ES-I3 (cell line): ENCODE measurements at regions not wholly inside any gene's neighbourhood (a gene's known extent, or its start where the extent isn't known, plus 50 kb on each side); places are given as distances from the start of the nearest gene placed in this dataset.
"Not testable (repeated sequence)": the region's sequence is repeated elsewhere in the genome, so short reads cannot be mapped to it uniquely, and the experiment has no call there.

Source experiments
- H3K36me3 ChIP-seq: 2 replicates; pipeline ENCODE4 v1.6.1; 2013; ENCODE audit warnings: mild to moderate bottlenecking, low read length, control low read depth, moderate library complexity; ENCODE audit not compliant: insufficient read depth
- H3K4me1 ChIP-seq: 2 replicates; pipeline ENCODE4 v1.6.1; 2013; ENCODE audit warnings: mild to moderate bottlenecking, control low read depth, low read length; ENCODE audit not compliant: insufficient read depth
- H3K9ac ChIP-seq: 2 replicates; pipeline ENCODE4 v1.6.1; 2013; ENCODE audit warnings: low read depth, mild to moderate bottlenecking, low read length, moderate library complexity
- H3K9me3 ChIP-seq: 2 replicates; pipeline ENCODE4 v1.6.1; 2013; ENCODE audit warnings: mild to moderate bottlenecking, low read length, moderate library complexity; ENCODE audit not compliant: control insufficient read depth, insufficient read depth

GRCh38 chr5:17081142-17081541 lies 136.3 kb upstream of the BASP1 start:
- Histone ChIP-seq H3K36me3 (no peaks in the 10 kb centered on the region), H3K9ac (no peak overlapping the region), H3K4me1 (no peaks in the 10 kb centered on the region), H3K9me3 (no peaks in the 10 kb centered on the region)

GRCh38 chr5:17083276-17083675 lies 134.2 kb upstream of the BASP1 start:
- not testable (repeated sequence) for H3K36me3 ChIP-seq, H3K9me3 ChIP-seq, H3K4me1 ChIP-seq, H3K9ac ChIP-seq

GRCh38 chr5:17087035-17087434 lies 130.4 kb upstream of the BASP1 start:
- Histone ChIP-seq H3K4me1 (peaks cover 5% of the 10 kb centered on the region; the same call in 1 of the 2 replicates), H3K9ac (no peak overlapping the region), H3K36me3 (no peaks in the 10 kb centered on the region)

GRCh38 chr5:17088051-17088450 lies 129.4 kb upstream of the BASP1 start:
- Histone ChIP-seq H3K4me1 (peaks cover 5% of the 10 kb centered on the region; the same call in 1 of the 2 replicates), H3K9me3 (no peaks in the 10 kb centered on the region), H3K36me3 (no peaks in the 10 kb centered on the region), H3K9ac (no peak overlapping the region)

More at GRCh38 chr5:17087035-17087434, 130.4 kb upstream of the BASP1 start:
- H3K9me3 ChIP-seq: no peaks in the 10 kb centered on the region

GRCh38 chr5:17089001-17089400 lies 128.4 kb upstream of the BASP1 start:
- H3K9ac ChIP-seq: no peak overlapping the region
- H3K4me1 ChIP-seq: peaks cover 5% of the 10 kb centered on the region; the same call in 1 of the 2 replicates
- no peaks in the 10 kb centered on the region for H3K36me3 ChIP-seq
- no peaks in the 10 kb centered on the region for H3K9me3 ChIP-seq

- Histone ChIP-seq H3K9me3 (no peaks in the 10 kb centered on the region), H3K4me1 (peaks cover 5% of the 10 kb centered on the region; the same call in 1 of the 2 replicates), H3K36me3 (no peaks in the 10 kb centered on the region), H3K9ac (no peak overlapping the region)
Observed at GRCh38 chr5:17089690-17090089, 127.7 kb upstream of the BASP1 start.

GRCh38 chr5:17090839-17091238 lies 126.6 kb upstream of the BASP1 start:
- Histone ChIP-seq H3K9ac (no peak overlapping the region), H3K36me3 (no peaks in the 10 kb centered on the region), H3K4me1 (peaks cover 5% of the 10 kb centered on the region; the same call in 1 of the 2 replicates), H3K9me3 (no peaks in the 10 kb centered on the region)

GRCh38 chr5:17094830-17095229 lies 122.6 kb upstream of the BASP1 start:
- no peak overlapping the region for H3K9ac ChIP-seq

GRCh38 chr5:17096952-17097695 lies 120.3 kb upstream of the BASP1 start:
- H3K9ac ChIP-seq: no peak overlapping the region
- H3K4me1 ChIP-seq: peaks cover 9% of the 10 kb centered on the region; the same call in 1 of the 2 replicates
- H3K36me3 ChIP-seq: no peaks in the 10 kb centered on the region
- no peaks in the 10 kb centered on the region for H3K9me3 ChIP-seq

More at GRCh38 chr5:17094830-17095229, 122.6 kb upstream of the BASP1 start:
- Histone ChIP-seq H3K9me3 (no peaks in the 10 kb centered on the region), H3K36me3 (no peaks in the 10 kb centered on the region), H3K4me1 (peaks cover 12% of the 10 kb centered on the region; the same call in 1 of the 2 replicates)

- Histone ChIP-seq H3K9me3 (no peaks in the 10 kb centered on the region), H3K36me3 (no peaks in the 10 kb centered on the region), H3K9ac (no peak overlapping the region), H3K4me1 (peaks cover 14% of the 10 kb centered on the region; the same call in 1 of the 2 replicates)
Observed at GRCh38 chr5:17099946-17100345, 117.5 kb upstream of the BASP1 start.

GRCh38 chr5:17103461-17103860 lies 114.0 kb upstream of the BASP1 start:
- no peak overlapping the region for H3K9ac ChIP-seq
- H3K9me3 ChIP-seq: no peaks in the 10 kb centered on the region
- 0 out of 2 replicates have a peak, but pooled peaks cover 5% of the 10 kb centered on the region for H3K4me1 ChIP-seq
- H3K36me3 ChIP-seq: no peaks in the 10 kb centered on the region

- H3K36me3 ChIP-seq: no peaks in the 10 kb centered on the region
- H3K9me3 ChIP-seq: no peaks in the 10 kb centered on the region
- 0 out of 2 replicates have a peak, but pooled peaks cover 5% of the 10 kb centered on the region for H3K4me1 ChIP-seq
- H3K9ac ChIP-seq: no peak overlapping the region
Observed at GRCh38 chr5:17105744-17106418, 111.5 kb upstream of the BASP1 start.

GRCh38 chr5:17106521-17106920 lies 110.9 kb upstream of the BASP1 start:
- Histone ChIP-seq H3K4me1 (0 out of 2 replicates have a peak, but pooled peaks cover 5% of the 10 kb centered on the region), H3K9ac (no peak overlapping the region), H3K36me3 (no peaks in the 10 kb centered on the region), H3K9me3 (no peaks in the 10 kb centered on the region)

GRCh38 chr5:17112091-17112716 lies 105.2 kb upstream of the BASP1 start:
- not testable (repeated sequence) for H3K36me3 ChIP-seq, H3K9ac ChIP-seq
- peaks cover 20% of the 10 kb centered on the region for H3K4me1 ChIP-seq

More at GRCh38 chr5:17112091-17112716, 105.2 kb upstream of the BASP1 start:
- not testable (repeated sequence) for H3K9me3 ChIP-seq
